ENCODE measurements at regions not wholly inside any gene's neighbourhood (a gene's known extent, or its start where the extent isn't known, plus 50 kb on each side); places are given as distances from the start of the nearest gene placed in this dataset.

DNA sequence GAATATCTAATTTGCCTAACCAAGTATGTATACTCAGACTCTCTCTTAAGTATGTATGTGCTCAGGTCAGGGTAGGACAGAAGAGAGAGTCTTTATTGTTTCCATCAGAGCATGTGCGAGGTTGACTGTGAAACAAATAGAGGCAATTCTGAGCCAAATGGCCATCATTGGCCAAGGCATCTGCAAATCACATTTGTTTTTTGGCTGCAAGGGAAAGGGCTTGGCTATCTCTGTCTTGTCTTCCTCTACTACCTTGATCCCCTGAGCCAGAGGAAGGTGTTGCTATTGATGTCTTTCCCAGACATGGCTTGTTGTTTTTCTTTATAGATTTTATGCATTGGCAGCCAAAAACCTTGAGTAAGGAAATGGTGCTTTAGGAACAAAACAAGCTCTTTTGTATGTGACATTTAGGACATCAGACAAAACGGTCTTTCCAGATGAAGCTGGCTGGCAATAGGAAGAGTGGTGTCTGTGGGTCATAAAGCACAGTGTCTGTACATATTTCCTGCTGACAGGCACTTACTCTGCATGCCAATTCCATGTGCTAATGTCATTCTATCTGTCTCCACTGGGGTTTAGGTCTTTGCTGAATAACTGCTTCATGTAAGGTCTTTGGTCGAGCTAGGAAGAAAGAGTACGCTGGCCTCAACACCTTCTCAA, 163.3 kb downstream of the BRINP2 start:
- peaks cover 43% of the 10 kb centered on the region for H3K9me3 Mint-ChIP-seq
- no peak overlapping the region for H3K4me3 Mint-ChIP-seq
- H3K27me3 Mint-ChIP-seq (ENCODE audit: insufficient read depth), result no peaks in the 10 kb centered on the region
- no peaks in the 10 kb centered on the region for H3K4me1 Mint-ChIP-seq (ENCODE audit: low read depth)
- TF ChIP-seq, protein P1, sequence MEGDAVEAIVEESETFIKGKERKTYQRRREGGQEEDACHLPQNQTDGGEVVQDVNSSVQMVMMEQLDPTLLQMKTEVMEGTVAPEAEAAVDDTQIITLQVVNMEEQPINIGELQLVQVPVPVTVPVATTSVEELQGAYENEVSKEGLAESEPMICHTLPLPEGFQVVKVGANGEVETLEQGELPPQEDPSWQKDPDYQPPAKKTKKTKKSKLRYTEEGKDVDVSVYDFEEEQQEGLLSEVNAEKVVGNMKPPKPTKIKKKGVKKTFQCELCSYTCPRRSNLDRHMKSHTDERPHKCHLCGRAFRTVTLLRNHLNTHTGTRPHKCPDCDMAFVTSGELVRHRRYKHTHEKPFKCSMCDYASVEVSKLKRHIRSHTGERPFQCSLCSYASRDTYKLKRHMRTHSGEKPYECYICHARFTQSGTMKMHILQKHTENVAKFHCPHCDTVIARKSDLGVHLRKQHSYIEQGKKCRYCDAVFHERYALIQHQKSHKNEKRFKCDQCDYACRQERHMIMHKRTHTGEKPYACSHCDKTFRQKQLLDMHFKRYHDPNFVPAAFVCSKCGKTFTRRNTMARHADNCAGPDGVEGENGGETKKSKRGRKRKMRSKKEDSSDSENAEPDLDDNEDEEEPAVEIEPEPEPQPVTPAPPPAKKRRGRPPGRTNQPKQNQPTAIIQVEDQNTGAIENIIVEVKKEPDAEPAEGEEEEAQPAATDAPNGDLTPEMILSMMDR (IDR thresholded peaks at IDR 0.05), result no peak
- no peak overlapping the region for H3K27ac Mint-ChIP-seq
- no peaks in the 10 kb centered on the region for H3K36me3 Mint-ChIP-seq (ENCODE audit: low read depth)
- no peak for DNase-seq
